Activated CD8-positive, alpha-beta T cell treated with anti-CD3 and anti-CD28 coated beads, Interleukin-2, amount 10 ng/mL, durations not matched to agents 7 days and 5 days (primary cell): ENCODE measurements at regions not wholly inside any gene's neighbourhood (a gene's known extent, or its start where the extent isn't known, plus 50 kb on each side); places are given as distances from the start of the nearest gene placed in this dataset.
"Not testable (repeated sequence)": the region's sequence is repeated elsewhere in the genome, so short reads cannot be mapped to it uniquely, and the experiment has no call there.

Experiments
- ATAC-seq: fragments of 150-1000 bp; cut with Tn5 transposase; one replicate; pipeline ENCODE4 v1.10.0; 2021; ENCODE audit warnings: moderate library complexity
- CTCF ChIA-PET: fragments of 350-600 bp; sonication (Branson Sonifier 250); formaldehyde crosslinking; loops from one replicate; lab custom pipeline; 2021; ENCODE audit warnings: antibody characterized with exemption; lab: Charles Lee
- POLR2A ChIA-PET: fragments of 350-600 bp; sonication (Branson Sonifier 250); formaldehyde crosslinking; loops from one replicate; lab custom pipeline; 2021; ENCODE audit warnings: antibody characterized with exemption; lab: Charles Lee
- DNase-seq: peaks from one replicate; pipeline ENCODE4 v3.0.0-alpha.2; 2020
- H3K27ac Mint-ChIP-seq: one replicate; pipeline ENCODE4 v1.8.0; 2021; ENCODE audit warnings: mild to moderate bottlenecking, mixed read lengths
- H3K27me3 Mint-ChIP-seq: one replicate; pipeline ENCODE4 v1.8.0; 2021; ENCODE audit warnings: low read depth, mixed read lengths
- H3K36me3 Mint-ChIP-seq: one replicate; pipeline ENCODE4 v1.8.0; 2021; ENCODE audit warnings: low read depth, mixed read lengths
- H3K4me1 Mint-ChIP-seq: one replicate; pipeline ENCODE4 v1.8.0; 2021; ENCODE audit warnings: low read depth, mixed read lengths
- H3K4me3 Mint-ChIP-seq: one replicate; pipeline ENCODE4 v1.8.0; 2021; ENCODE audit warnings: mild to moderate bottlenecking, mixed read lengths
- H3K9me3 Mint-ChIP-seq: one replicate; pipeline ENCODE4 v1.8.0; 2022; ENCODE audit warnings: mixed read lengths; ENCODE audit not compliant: insufficient read depth

- Mint-ChIP-seq H3K27ac (no peak overlapping the region), H3K9me3 (no peaks in the 10 kb centered on the region), H3K36me3 (no peaks in the 10 kb centered on the region), H3K4me3 (no peak overlapping the region), H3K27me3 (no peaks in the 10 kb centered on the region), H3K4me1 (no peaks in the 10 kb centered on the region)
- ChIA-PET CTCF (no interaction called here), POLR2A (no interaction called here)
- DNase-seq (no peak), ATAC-seq (no peak)
Measured at GRCh38 chr5:155556222-155556621, 542.7 kb downstream of the KIF4B start.

DNA sequence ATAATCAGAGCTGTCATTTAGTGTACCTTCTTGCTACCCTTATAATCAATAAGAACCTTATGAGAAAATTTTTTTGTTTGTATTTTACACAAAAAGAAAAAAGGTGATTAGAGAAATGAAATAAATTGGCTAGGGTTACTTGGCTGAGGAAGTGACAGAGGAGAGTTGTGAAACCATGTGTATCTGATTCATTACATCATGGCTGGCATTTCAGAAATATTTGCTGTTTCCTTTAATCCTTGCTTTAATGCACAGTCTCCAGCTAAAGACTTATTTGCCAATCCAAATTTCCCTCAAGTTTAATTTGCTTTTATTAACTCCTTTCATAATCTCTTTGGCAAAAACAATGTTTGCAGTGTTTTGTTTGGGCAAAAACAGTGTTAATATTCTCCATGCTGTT is 543.1 kb downstream of the KIF4B start:
- no peak for ATAC-seq
- H3K4me3 Mint-ChIP-seq: no peak overlapping the region
- H3K27me3 Mint-ChIP-seq: no peaks in the 10 kb centered on the region
- CTCF ChIA-PET: no interaction called here
- no peak for DNase-seq
- no peak overlapping the region for H3K27ac Mint-ChIP-seq
- H3K36me3 Mint-ChIP-seq: no peaks in the 10 kb centered on the region
- POLR2A ChIA-PET: no interaction called here
- no peaks in the 10 kb centered on the region for H3K4me1 Mint-ChIP-seq
- H3K9me3 Mint-ChIP-seq: no peaks in the 10 kb centered on the region

- no peak for DNase-seq
- no peak for ATAC-seq
- H3K27me3 Mint-ChIP-seq: no peaks in the 10 kb centered on the region
- no peak overlapping the region for H3K4me3 Mint-ChIP-seq
- no peak overlapping the region for H3K27ac Mint-ChIP-seq
- POLR2A ChIA-PET: no interaction called here
- H3K9me3 Mint-ChIP-seq: no peaks in the 10 kb centered on the region
- H3K4me1 Mint-ChIP-seq: no peaks in the 10 kb centered on the region
- H3K36me3 Mint-ChIP-seq: no peaks in the 10 kb centered on the region
- CTCF ChIA-PET: no interaction called here
Measured at GRCh38 chr5:155562158-155562557, 548.6 kb downstream of the KIF4B start.

DNA sequence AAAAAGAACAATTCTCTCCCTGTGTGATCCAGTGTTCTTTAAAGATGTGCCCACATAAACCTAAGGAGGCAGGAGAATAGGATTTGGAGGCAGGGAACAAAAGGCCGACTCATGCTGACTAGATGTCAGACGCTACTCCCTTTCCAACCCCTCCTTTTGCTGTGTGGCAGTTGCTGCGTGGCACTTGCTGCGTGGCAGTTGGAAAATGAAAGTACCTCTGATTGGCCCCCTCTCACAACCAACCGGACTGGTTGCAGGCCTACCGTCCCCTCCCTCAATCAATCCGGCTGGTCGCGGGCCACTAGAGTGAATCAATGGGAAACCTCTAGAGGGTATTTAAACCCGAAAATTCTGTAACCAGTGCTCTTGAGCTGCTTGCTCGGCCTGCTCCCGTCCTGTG is 551.0 kb downstream of the KIF4B start:
- H3K4me1 Mint-ChIP-seq: no peaks in the 10 kb centered on the region
- POLR2A ChIA-PET: no interaction called here
- H3K9me3 Mint-ChIP-seq: peaks cover 6% of the 10 kb centered on the region
- no peaks in the 10 kb centered on the region for H3K27me3 Mint-ChIP-seq
- H3K4me3 Mint-ChIP-seq: no peak overlapping the region
- ATAC-seq: no peak
- H3K36me3 Mint-ChIP-seq: no peaks in the 10 kb centered on the region
- CTCF ChIA-PET: no interaction called here
- no peak for DNase-seq
- H3K27ac Mint-ChIP-seq: no peak overlapping the region

DNA sequence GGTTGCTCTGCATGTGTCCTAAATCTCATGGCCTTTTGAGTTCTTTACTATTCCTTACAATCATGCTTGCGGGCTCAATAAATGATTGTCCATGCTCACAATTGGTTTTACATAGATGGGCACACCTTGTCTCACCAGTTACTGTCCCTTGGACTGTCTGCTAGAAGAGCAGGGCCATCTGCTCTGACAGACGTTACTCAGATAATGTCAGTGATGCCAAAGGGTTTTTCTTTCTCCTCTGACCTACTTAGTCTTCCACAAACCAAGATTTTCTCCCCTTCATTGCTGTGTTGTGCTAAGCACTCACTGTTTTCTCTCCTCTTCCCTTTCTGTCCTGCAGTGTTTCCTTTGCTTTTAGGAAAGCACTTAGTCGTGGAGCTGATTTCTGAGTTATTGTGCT is 562.3 kb downstream of the KIF4B start:
- Mint-ChIP-seq H3K9me3 (no peaks in the 10 kb centered on the region), H3K36me3 (no peaks in the 10 kb centered on the region), H3K4me1 (no peaks in the 10 kb centered on the region), H3K27me3 (no peaks in the 10 kb centered on the region), H3K4me3 (no peak overlapping the region), H3K27ac (no peak overlapping the region)
- no peak for ATAC-seq
- ChIA-PET CTCF (no interaction called here), POLR2A (no interaction called here)
- DNase-seq: no peak

DNA sequence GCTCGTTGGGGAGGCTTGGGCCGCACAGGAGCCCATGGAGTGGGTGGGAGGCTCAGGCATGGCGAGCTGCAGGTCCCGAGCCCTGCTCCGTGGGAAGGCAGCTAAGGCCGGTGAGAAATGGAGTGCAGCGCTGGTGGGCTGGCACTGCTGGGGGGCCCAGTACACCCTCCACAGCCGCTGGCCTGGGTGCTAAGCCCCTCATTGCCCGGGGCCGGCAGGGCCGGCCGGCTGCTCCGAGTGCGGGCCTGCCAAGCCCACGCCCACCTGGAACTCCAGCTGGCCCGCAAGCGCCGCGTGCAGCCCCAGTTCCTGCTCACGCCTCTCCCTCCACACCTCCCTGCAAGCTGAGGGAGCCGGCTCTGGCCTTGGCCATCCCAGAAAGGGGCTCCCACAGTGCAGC is 573.3 kb downstream of the KIF4B start:
- DNase-seq, H3K4me3 Mint-ChIP-seq, H3K9me3 Mint-ChIP-seq, ATAC-seq, H3K27me3 Mint-ChIP-seq, H3K4me1 Mint-ChIP-seq, CTCF ChIA-PET, H3K27ac Mint-ChIP-seq, H3K36me3 Mint-ChIP-seq, POLR2A ChIA-PET: not testable (repeated sequence)

GRCh38 chr5:155587458-155587857 is 573.9 kb downstream of the KIF4B start:
- POLR2A ChIA-PET: no interaction called here
- ATAC-seq (no peak), DNase-seq (no peak)
- no peaks in the 10 kb centered on the region for H3K36me3 Mint-ChIP-seq
- H3K27me3 Mint-ChIP-seq: no peaks in the 10 kb centered on the region
- no peaks in the 10 kb centered on the region for H3K4me1 Mint-ChIP-seq
- H3K9me3 Mint-ChIP-seq: no peaks in the 10 kb centered on the region
- no peak overlapping the region for H3K27ac Mint-ChIP-seq
- no peak overlapping the region for H3K4me3 Mint-ChIP-seq
- CTCF ChIA-PET: no interaction called here

DNA sequence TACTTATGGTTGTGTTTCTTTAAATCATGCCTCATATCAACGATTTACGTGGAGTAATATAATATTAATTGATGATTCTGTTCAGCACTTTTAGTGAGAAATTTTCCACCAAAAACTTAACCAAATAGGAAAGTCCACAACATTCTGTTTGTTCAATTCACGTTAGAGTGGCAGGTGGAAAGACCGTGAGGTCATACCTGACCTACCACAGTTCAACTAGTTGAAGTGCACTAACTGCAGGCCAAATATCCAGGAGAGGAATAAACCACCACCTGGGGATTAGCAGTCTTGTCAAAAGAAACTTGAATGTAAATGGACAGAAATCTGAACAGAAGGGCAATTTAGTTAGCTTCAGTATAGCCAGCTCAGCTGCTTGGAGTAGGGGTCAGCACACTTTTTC is 577.7 kb downstream of the KIF4B start:
- POLR2A ChIA-PET: no interaction called here
- H3K9me3 Mint-ChIP-seq: no peaks in the 10 kb centered on the region
- no peaks in the 10 kb centered on the region for H3K36me3 Mint-ChIP-seq
- no peak overlapping the region for H3K27ac Mint-ChIP-seq
- H3K4me3 Mint-ChIP-seq: no peak overlapping the region
- CTCF ChIA-PET: no interaction called here
- H3K4me1 Mint-ChIP-seq: no peaks in the 10 kb centered on the region
- ATAC-seq (no peak), DNase-seq (no peak)
- no peaks in the 10 kb centered on the region for H3K27me3 Mint-ChIP-seq

- Mint-ChIP-seq H3K36me3 (no peaks in the 10 kb centered on the region), H3K9me3 (no peaks in the 10 kb centered on the region), H3K4me1 (no peaks in the 10 kb centered on the region), H3K4me3 (no peak overlapping the region), H3K27me3 (no peaks in the 10 kb centered on the region), H3K27ac (no peak overlapping the region)
- DNase-seq (no peak), ATAC-seq (no peak)
- POLR2A ChIA-PET: no interaction called here
- CTCF ChIA-PET: no interaction called here
Measured at GRCh38 chr5:155594270-155594669, 580.7 kb downstream of the KIF4B start.

DNA sequence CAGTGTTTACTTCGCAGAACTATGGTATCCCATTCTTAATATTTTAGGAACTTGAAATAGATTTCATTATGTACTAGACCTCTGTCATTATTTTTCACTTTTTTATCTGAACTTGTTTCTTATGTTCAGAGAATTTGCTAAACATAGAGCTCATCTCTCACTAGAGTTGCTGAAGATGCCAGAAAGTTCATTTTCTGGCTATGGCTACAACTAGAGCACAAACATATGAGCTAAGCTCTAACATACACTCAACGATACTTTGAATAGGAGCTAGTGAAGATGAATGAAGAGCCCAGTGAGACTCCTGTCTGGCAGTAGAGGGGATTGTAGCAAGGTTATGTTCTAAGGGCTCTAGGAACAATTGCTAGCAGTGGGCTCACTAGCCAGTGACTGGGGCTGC is 582.2 kb downstream of the KIF4B start:
- H3K4me3 Mint-ChIP-seq: no peak overlapping the region

GRCh38 chr5:155598552-155598951 is 585.0 kb downstream of the KIF4B start:
- Mint-ChIP-seq H3K4me3 (no peak overlapping the region), H3K27ac (no peak overlapping the region), H3K9me3 (no peaks in the 10 kb centered on the region), H3K4me1 (no peaks in the 10 kb centered on the region), H3K27me3 (no peaks in the 10 kb centered on the region), H3K36me3 (no peaks in the 10 kb centered on the region)
- DNase-seq: no peak
- ChIA-PET CTCF (no interaction called here), POLR2A (no interaction called here)
- no peak for ATAC-seq

More for the DNA sequence above, 582.2 kb downstream of the KIF4B start:
- no peak for ATAC-seq
- ChIA-PET POLR2A (no interaction called here), CTCF (no interaction called here)
- no peak for DNase-seq
- no peaks in the 10 kb centered on the region for H3K4me1 Mint-ChIP-seq
- no peaks in the 10 kb centered on the region for H3K9me3 Mint-ChIP-seq
- H3K36me3 Mint-ChIP-seq: no peaks in the 10 kb centered on the region
- H3K27me3 Mint-ChIP-seq: no peaks in the 10 kb centered on the region
- no peak overlapping the region for H3K27ac Mint-ChIP-seq

DNA sequence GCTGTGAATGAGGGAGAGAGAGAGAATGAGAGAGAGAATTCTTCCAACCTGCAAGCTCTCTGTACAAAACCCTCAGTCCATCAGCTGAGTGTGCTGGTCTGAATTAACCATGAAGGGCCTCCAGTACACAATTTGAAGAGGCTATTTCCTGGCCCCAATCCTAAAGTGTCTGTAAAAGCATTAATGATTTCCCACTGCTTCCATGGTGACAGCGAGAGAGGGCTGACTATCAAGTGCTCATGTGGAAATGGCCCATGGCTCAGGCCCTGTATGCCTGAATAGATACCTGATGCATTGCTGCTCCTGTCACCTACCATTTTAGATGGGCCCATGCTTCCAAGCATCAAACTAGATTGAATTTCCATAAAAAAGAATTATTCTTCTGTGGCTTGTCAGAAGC is 592.4 kb downstream of the KIF4B start:
- CTCF ChIA-PET: no interaction called here
- H3K27ac Mint-ChIP-seq: no peak overlapping the region
- H3K9me3 Mint-ChIP-seq: no peaks in the 10 kb centered on the region
- no peak for ATAC-seq
- no peak overlapping the region for H3K4me3 Mint-ChIP-seq
- no peaks in the 10 kb centered on the region for H3K4me1 Mint-ChIP-seq
- no peaks in the 10 kb centered on the region for H3K36me3 Mint-ChIP-seq
- DNase-seq: no peak
- peaks cover 3% of the 10 kb centered on the region for H3K27me3 Mint-ChIP-seq
- POLR2A ChIA-PET: no interaction called here

DNA sequence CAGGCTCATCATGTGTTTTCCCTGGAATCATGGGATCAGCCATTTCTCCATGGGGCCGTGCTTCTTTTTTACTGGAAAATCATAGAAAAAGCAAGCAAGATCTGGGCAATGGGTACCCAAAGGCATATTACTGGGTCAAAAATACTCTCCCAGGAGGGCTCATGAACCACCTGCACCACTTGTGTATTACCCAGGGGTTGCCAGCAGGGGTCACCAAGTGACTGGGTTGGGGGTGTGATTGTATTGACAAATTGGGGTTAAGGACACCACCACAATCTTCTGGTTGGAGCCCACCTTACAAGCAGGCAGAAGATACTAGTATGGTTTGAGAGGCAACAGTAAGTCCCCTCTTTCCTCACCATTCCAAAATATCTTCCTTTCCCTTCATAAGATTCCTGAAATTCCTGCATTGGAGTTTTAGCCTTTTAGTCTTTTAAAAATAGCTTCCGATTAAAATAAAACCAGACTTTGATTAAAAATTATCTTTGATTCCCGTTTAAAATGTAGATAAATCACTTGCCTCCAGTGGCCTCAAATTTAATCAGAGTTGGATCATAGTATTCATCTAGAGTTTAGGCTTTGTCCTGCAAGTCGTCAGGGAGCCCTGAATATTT is 603.3 kb downstream of the KIF4B start:
- DNase-seq: peak; percentile 56
- CTCF ChIA-PET: interaction anchor here (0.6 to 0.7 kb wide), 2 partner anchors 10 to 1516 kb away, joined by 3 read pairs; no protein-coding TSS in a partner anchor
- ATAC-seq: no peak

More for the DNA sequence above, 603.3 kb downstream of the KIF4B start:
- H3K27me3 Mint-ChIP-seq: peaks cover 7% of the 10 kb centered on the region
- H3K27ac Mint-ChIP-seq: no peak overlapping the region
- H3K4me1 Mint-ChIP-seq: no peaks in the 10 kb centered on the region
- H3K9me3 Mint-ChIP-seq: no peaks in the 10 kb centered on the region
- H3K4me3 Mint-ChIP-seq: no peak overlapping the region
- POLR2A ChIA-PET: interaction anchor here (0.7 kb wide), 1 partner anchor 734 kb away, joined by 3 read pairs; no protein-coding TSS in a partner anchor
- H3K36me3 Mint-ChIP-seq: no peaks in the 10 kb centered on the region
